Body of pancreas (tissue), 4 donors: ENCODE measurements at regions not wholly inside any gene's neighbourhood (a gene's known extent, or its start where the extent isn't known, plus 50 kb on each side); places are given as distances from the start of the nearest gene placed in this dataset.

Experiments used
- ATAC-seq: fragments of 150-250 bp; one replicate; pipeline ENCODE4 v1.9.1; 2016
- DNase-seq, 4 donors: peaks; one replicate each; pipeline ENCODE4 v3.0.0-alpha.2; 2019
- H3K27ac ChIP-seq, 4 donors: fragments of 200-600 bp; sonication (generic); 1 replicate in 3 of 4; 2 replicates in 1 of 4; pipeline versions ENCODE4 v1.5.1 to v1.6.1; 2016 to 2019; ENCODE audit warnings: mild to moderate bottlenecking in 1 of 4, mixed read lengths in 1 of 4, moderate library complexity in 1 of 4
- H3K27me3 ChIP-seq, 2 donors: fragments of 200-600 bp; sonication (generic); one replicate each; pipeline ENCODE4 v1.6.0; 2016; ENCODE audit warnings: mild to moderate bottlenecking in 1 of 2
- H3K36me3 ChIP-seq, 2 donors: fragments of 200-600 bp; sonication (generic); replicated peaks in 1 of 2; 2 replicates each; pipeline ENCODE4 v1.5.1; 2016; ENCODE audit warnings: low read depth in 2 of 2; ENCODE audit not compliant: insufficient read depth in 1 of 2
- H3K4me1 ChIP-seq: fragments of 200-600 bp; sonication (generic); one replicate; pipeline ENCODE4 v1.6.0; 2016
- H3K4me3 ChIP-seq, 2 donors: fragments of 200-600 bp; sonication (generic); 1 replicate in 1 of 2; 2 replicates in 1 of 2; pipeline ENCODE4 v1.5.1; 2016 to 2019
- H3K9me3 ChIP-seq, 3 donors: fragments of 200-600 bp; sonication (generic); 1 replicate in 2 of 3; 2 replicates in 1 of 3; pipeline ENCODE4 v1.5.1; 2016
- POLR2A ChIP-seq, 3 donors: fragments of 450-650 bp; IDR thresholded peaks; one replicate each; pipeline ENCODE4 v1.6.1; 2016; ENCODE audit warnings: antibody characterized with exemption in 3 of 3, mild to moderate bottlenecking in 2 of 3
- WGBS, 2 donors: methylation state at CpG; one replicate each; pipeline ENCODE4 v1.1.5; 2017; 5-methylcytosine and 5-hydroxymethylcytosine counted together
- intact Hi-C: fragments of 100-400 bp; cut with DNase I; formaldehyde crosslinking; loops from one replicate; pipeline ENCODE4 v1.15.1; 2023
- TF ChIP-seq, protein P1 (sequence below), 7 experiments: fragments of 450-650 bp in 4 of 7; fragments of 200-600 bp in 3 of 7; sonication (generic) in 3 of 7; IDR thresholded peaks; one replicate each; pipeline ENCODE4 v1.5.1; 2016 to 2019; ENCODE audit warnings: antibody characterized with exemption in 7 of 7

GRCh38 chr20:60199866-60200265 lies 241.6 kb downstream of the CDH26 start:
- no peak for ATAC-seq
- Histone ChIP-seq H3K9me3 (no peaks in the 10 kb centered on the region), H3K4me3 (no peak overlapping the region), H3K4me1 (no peaks in the 10 kb centered on the region), H3K27me3 (no peaks in the 10 kb centered on the region), H3K36me3 (no peaks in the 10 kb centered on the region), H3K27ac (no peak overlapping the region)
- TF ChIP-seq POLR2A (IDR thresholded peaks at IDR 0.05) = no peak
- TF ChIP-seq, protein P1, sequence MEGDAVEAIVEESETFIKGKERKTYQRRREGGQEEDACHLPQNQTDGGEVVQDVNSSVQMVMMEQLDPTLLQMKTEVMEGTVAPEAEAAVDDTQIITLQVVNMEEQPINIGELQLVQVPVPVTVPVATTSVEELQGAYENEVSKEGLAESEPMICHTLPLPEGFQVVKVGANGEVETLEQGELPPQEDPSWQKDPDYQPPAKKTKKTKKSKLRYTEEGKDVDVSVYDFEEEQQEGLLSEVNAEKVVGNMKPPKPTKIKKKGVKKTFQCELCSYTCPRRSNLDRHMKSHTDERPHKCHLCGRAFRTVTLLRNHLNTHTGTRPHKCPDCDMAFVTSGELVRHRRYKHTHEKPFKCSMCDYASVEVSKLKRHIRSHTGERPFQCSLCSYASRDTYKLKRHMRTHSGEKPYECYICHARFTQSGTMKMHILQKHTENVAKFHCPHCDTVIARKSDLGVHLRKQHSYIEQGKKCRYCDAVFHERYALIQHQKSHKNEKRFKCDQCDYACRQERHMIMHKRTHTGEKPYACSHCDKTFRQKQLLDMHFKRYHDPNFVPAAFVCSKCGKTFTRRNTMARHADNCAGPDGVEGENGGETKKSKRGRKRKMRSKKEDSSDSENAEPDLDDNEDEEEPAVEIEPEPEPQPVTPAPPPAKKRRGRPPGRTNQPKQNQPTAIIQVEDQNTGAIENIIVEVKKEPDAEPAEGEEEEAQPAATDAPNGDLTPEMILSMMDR (IDR thresholded peaks at IDR 0.05) = no peak
- no peak for DNase-seq
- intact Hi-C loops = no loop called here
- 82 to 83% methylated on average over 1 to 2 of the region's 2 CpGs for WGBS, 2 donors

- H3K4me3 ChIP-seq = no peak overlapping the region
- no peaks in the 10 kb centered on the region for H3K36me3 ChIP-seq
- DNase-seq (no peak), ATAC-seq (no peak)
- H3K9me3 ChIP-seq = no peaks in the 10 kb centered on the region
- TF ChIP-seq, protein P1 (IDR thresholded peaks at IDR 0.05) = no peak
- no peak for TF ChIP-seq POLR2A (IDR thresholded peaks at IDR 0.05)
- H3K27ac ChIP-seq = no peak overlapping the region
- H3K4me1 ChIP-seq = no peaks in the 10 kb centered on the region
- no peaks in the 10 kb centered on the region for H3K27me3 ChIP-seq
- 70 to 71% methylated on average over 8 to 16 of the region's 16 CpGs for WGBS, 2 donors
- intact Hi-C loops = no loop called here
These were observed 242.2 kb downstream of the CDH26 start for GRCh38 chr20:60200305-60200918.

DNA sequence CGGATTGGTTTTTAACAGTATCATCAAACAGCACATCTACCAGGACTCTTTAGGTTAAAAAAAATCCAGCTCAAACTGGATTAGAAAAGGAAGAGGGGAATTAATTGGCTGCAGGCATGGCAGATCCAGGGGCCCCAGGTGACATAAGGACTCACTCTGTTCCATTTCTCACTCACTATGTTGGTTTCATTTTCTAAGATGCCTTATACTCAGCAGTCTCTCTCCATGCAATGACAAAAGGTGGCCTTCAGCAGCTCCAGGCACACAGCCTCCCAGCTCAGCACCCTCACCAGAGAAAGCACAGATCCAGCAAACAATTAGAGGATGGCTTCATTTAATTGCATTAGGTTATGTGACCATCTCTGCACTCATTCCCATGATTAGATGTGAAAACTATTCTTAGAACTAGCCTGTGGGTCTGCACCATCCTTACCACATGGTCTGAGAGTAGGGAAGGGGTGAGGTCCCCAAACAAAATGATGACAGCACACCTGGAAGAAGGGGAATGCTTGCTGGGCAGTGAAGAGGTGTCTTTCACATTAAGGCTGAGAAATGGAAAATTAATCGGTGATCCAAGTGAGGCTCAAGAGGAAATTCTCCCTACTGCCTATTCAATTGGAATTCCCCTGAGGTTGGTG lies 243.1 kb downstream of the CDH26 start:
- DNase-seq = no peak
- TF ChIP-seq, protein P1 (IDR thresholded peaks at IDR 0.05) = no peak
- 62 to 83% methylated on average over 2 of the region's 2 CpGs for WGBS, 2 donors
- ATAC-seq = no peak
- Histone ChIP-seq H3K4me1 (no peaks in the 10 kb centered on the region), H3K9me3 (no peaks in the 10 kb centered on the region), H3K27me3 (no peaks in the 10 kb centered on the region), H3K27ac (no peak overlapping the region), H3K4me3 (no peak overlapping the region), H3K36me3 (no peaks in the 10 kb centered on the region)
- intact Hi-C loops = no loop called here

- Histone ChIP-seq H3K27ac (no peak overlapping the region), H3K4me1 (no peaks in the 10 kb centered on the region), H3K9me3 (no peaks in the 10 kb centered on the region), H3K36me3 (no peaks in the 10 kb centered on the region), H3K4me3 (no peak overlapping the region), H3K27me3 (no peaks in the 10 kb centered on the region)
- WGBS, 2 donors = 38 to 63% methylated on average over 5 of the region's 5 CpGs
- no peak for ATAC-seq
- intact Hi-C loops = no loop called here
- TF ChIP-seq, protein P1 (IDR thresholded peaks at IDR 0.05) = no peak
- TF ChIP-seq POLR2A (IDR thresholded peaks at IDR 0.05) = no peak
- no peak for DNase-seq
These were observed 243.8 kb downstream of the CDH26 start for GRCh38 chr20:60202046-60202445.

- Histone ChIP-seq H3K36me3 (no peaks in the 10 kb centered on the region), H3K4me3 (no peak overlapping the region), H3K27me3 (no peaks in the 10 kb centered on the region), H3K27ac (no peak overlapping the region), H3K4me1 (no peaks in the 10 kb centered on the region), H3K9me3 (no peaks in the 10 kb centered on the region)
- TF ChIP-seq POLR2A (IDR thresholded peaks at IDR 0.05) = no peak
- TF ChIP-seq, protein P1 (IDR thresholded peaks at IDR 0.05) = no peak
- intact Hi-C loops = no loop called here
- no peak for DNase-seq
- 53 to 54% methylated on average over 6 of the region's 6 CpGs for WGBS, 2 donors
- ATAC-seq = no peak
These were observed 245.2 kb downstream of the CDH26 start for GRCh38 chr20:60203451-60203850.
